ENCODE measurements at regions not wholly inside any gene's neighbourhood (a gene's known extent, or its start where the extent isn't known, plus 50 kb on each side); places are given as distances from the start of the nearest gene placed in this dataset.

DNA sequence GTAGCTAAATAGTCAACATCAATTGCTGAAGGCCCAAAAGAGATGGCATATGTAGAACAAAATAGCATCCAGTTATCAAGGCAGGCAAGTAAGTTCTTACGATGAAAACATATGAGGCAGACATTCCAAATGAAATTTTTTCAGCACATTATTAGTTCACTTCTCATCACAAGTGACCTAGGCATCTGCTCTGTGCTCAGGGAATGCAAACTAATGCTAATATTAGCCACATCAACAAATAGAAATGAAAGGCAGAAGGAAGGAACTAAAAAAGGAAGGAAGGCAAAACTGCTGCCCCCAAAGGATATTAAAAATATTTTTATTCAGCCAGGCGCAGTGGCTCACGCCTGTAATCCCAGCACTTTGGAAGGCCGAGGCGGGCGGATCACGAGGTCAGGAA lies 51.2 kb upstream of the ROCK1 start:
- ATAC-seq (no peak), DNase-seq (ENCODE audit: low spot score) (no peak)
- intact Hi-C loops (cut with DNase I): no loop called here

DNA sequence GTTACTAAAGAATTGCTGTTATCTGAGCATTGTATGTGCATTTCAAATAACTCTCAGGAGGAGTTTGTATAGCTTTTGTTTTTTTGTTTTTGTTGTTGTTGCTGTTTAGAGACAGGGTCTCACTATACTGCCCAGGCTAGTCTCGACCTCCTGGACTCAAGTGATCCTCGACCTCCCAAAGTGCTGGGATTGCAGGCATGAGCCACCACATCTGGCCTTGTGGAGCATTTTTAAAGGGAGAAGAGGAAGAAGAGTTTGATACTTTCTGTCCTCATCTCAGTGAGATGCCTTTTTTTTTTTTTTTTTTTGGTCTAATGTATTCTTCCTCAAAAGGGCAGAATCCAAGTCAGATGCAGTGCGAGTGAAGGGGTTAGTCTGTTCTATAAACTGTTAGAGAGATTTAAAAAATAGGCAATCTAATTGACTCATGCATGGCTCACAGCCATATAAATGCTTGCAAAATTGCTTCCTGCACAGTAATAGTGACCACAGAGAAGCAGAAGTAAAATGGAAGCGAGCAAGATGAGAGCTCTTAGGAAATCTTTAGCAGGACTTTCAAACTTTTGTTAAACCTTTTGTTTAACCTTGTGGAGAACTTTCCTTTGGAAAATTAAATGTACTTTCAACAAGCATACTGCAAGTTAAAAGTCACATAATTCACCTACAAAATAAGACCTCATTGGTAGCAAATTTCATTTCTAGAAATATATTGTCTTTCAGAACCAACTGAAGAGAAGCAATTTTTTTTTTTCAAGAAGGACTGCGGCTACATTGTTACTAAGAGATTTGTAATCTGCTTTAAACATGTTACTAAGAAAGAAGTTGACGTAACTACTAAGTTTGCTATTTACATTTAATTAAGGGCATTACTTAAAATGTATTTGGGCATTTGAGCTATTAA lies 52.3 kb upstream of the ROCK1 start:
- DNase-seq (ENCODE audit: low spot score): no peak

GRCh38 chr18:21164548-21165095 lies 53.0 kb upstream of the ROCK1 start:
- no peak for ATAC-seq
- intact Hi-C loops (cut with DNase I): no loop called here
- no peak for DNase-seq (ENCODE audit: low spot score)

More for the DNA sequence above, 52.3 kb upstream of the ROCK1 start:
- peak; percentile 87 for ATAC-seq
- intact Hi-C loops (cut with DNase I): no loop called here

GRCh38 chr18:21167641-21168377 lies 56.2 kb upstream of the ROCK1 start:
- no peak for ATAC-seq
- no peak for DNase-seq (ENCODE audit: low spot score)
- intact Hi-C loops (cut with DNase I): no loop called here

DNA sequence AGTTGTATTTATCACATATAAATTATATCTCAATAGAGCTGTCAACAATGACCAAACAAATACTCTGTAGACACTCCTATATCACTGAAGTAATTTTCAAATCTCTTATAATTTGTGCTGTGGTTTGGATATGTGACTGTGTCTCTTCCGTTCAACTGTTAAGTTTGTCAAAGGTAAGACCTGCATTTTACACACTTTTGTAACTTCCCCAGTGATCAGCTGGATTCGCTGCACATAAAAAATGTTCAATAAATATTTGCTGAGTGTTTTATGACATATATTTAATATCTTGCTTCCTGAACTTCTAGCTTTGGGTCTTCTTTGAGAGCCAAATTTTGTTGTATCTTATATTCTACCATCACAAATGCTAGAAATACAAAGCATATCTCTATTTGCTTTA lies 57.3 kb upstream of the ROCK1 start:
- DNase-seq (ENCODE audit: low spot score): no peak
- intact Hi-C loops (cut with DNase I): no loop called here
- no peak for ATAC-seq

- DNase-seq (ENCODE audit: low spot score) (no peak), ATAC-seq (no peak)
- intact Hi-C loops (cut with DNase I): no loop called here
Observed at GRCh38 chr18:21177822-21178221, 64.2 kb upstream of the GREB1L start.

DNA sequence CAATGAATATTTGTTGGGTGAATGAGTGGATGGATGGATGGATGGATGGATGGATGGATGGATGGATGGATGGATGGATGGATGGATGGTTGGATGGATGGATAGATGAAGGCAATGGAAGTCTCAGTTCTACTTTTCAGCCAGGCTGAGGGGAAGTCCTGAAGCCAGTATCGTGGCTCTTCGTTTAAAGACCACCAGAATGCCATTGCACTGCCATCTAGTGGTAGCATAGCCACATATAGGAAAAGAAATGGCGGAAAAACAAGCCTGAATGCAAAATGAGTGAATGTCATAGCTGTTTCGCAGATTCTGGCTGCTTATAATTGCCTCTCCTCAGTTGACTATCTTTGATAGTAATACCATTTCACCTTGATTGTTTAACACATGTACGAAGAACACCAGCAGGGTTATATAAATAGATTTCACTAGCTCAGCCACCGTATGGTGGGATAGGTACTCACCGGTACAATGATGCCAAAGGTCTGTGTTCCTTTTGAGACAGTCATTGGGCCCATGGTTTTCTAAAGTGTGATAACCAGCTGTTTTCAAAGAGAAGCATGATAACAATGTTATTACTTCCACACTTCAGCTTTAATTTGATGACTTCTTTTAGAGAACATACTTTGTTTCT lies 62.3 kb upstream of the GREB1L start:
- intact Hi-C loops (cut with DNase I): no loop called here
- ATAC-seq (peak; percentile 81), DNase-seq (ENCODE audit: low spot score) (peak; percentile 67)

DNA sequence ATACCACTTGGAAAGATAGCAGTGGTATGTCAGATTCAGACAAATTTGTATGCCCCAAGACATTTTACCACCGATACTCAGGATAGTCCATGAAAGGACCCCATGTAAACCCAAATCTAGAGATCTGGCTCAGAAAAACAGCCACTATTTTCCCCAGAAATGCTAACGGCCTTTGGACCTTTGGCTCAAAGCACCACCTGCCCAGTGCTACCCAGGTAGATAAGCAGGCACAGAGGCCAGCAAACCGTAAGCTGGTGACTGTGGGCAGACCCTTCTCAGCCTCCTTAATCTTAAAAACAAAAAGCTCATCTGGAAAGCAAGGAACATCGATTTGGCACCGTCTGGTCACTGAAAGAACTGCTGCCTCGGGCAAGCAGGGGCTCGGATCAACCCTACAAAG lies 61.4 kb upstream of the GREB1L start:
- DNase-seq (ENCODE audit: low spot score) (no peak), ATAC-seq (no peak)
- intact Hi-C loops (cut with DNase I): no loop called here

- no peak for DNase-seq (ENCODE audit: low spot score)
- intact Hi-C loops (cut with DNase I): no loop called here
- ATAC-seq: no peak
Observed at GRCh38 chr18:21181766-21182165, 60.3 kb upstream of the GREB1L start.

- intact Hi-C loops (cut with DNase I): no loop called here
- ATAC-seq (no peak), DNase-seq (ENCODE audit: low spot score) (no peak)
Observed at GRCh38 chr18:21183670-21184069, 58.4 kb upstream of the GREB1L start.

- ATAC-seq: no peak
- intact Hi-C loops (cut with DNase I): no loop called here
- no peak for DNase-seq (ENCODE audit: low spot score)
Observed at GRCh38 chr18:21184396-21184996, 57.5 kb upstream of the GREB1L start.

DNA sequence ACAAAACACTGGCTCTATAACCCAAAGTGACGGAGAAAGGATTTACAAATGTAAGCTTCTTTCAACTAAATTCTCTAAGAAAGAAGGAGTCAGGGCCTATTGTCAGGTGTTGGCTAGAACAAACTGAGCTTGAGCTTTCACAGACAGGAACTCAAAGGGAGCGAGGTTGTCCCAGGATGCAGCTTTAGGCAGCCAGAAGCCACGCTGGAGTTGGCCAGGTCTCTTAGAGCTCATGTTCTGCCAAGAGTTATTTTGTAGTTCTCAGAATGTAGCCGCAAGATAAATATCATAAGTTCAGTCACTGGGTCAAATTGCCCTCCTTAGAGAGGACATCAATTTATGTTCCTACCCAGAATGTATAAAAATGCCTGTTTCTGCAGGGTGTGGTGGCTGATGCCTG lies 54.1 kb upstream of the GREB1L start:
- ATAC-seq: peak; percentile 20
- intact Hi-C loops (cut with DNase I): no loop called here
- no peak for DNase-seq (ENCODE audit: low spot score)

GRCh38 chr18:21191596-21192307 lies 50.3 kb upstream of the GREB1L start:
- ATAC-seq: peak; percentile 63
- intact Hi-C loops (cut with DNase I): no loop called here
- DNase-seq (ENCODE audit: low spot score): peak; percentile 71

All from sciatic nerve (tissue), 2 donors.